ENCODE measurements at regions not wholly inside any gene's neighbourhood (a gene's known extent, or its start where the extent isn't known, plus 50 kb on each side); places are given as distances from the start of the nearest gene placed in this dataset.

- DNase-seq (ENCODE audit: extremely low spot score, unreplicated experiment) = no peak
- Mint-ChIP-seq H3K36me3 (no peaks in the 10 kb centered on the region), H3K27ac (no peak overlapping the region), H3K27me3 (peaks cover 3% of the 10 kb centered on the region), H3K4me1 (ENCODE audit: unreplicated experiment) (peaks cover 14% of the 10 kb centered on the region), H3K9me3 (no peaks in the 10 kb centered on the region), H3K4me3 (no peak overlapping the region)
- TF ChIP-seq, protein P1, sequence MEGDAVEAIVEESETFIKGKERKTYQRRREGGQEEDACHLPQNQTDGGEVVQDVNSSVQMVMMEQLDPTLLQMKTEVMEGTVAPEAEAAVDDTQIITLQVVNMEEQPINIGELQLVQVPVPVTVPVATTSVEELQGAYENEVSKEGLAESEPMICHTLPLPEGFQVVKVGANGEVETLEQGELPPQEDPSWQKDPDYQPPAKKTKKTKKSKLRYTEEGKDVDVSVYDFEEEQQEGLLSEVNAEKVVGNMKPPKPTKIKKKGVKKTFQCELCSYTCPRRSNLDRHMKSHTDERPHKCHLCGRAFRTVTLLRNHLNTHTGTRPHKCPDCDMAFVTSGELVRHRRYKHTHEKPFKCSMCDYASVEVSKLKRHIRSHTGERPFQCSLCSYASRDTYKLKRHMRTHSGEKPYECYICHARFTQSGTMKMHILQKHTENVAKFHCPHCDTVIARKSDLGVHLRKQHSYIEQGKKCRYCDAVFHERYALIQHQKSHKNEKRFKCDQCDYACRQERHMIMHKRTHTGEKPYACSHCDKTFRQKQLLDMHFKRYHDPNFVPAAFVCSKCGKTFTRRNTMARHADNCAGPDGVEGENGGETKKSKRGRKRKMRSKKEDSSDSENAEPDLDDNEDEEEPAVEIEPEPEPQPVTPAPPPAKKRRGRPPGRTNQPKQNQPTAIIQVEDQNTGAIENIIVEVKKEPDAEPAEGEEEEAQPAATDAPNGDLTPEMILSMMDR (conservative IDR thresholded peaks at IDR 0.05) = peak; percentile 65
Observed at GRCh38 chr2:173749315-173749714, 215.9 kb downstream of the SP3 start.

DNA sequence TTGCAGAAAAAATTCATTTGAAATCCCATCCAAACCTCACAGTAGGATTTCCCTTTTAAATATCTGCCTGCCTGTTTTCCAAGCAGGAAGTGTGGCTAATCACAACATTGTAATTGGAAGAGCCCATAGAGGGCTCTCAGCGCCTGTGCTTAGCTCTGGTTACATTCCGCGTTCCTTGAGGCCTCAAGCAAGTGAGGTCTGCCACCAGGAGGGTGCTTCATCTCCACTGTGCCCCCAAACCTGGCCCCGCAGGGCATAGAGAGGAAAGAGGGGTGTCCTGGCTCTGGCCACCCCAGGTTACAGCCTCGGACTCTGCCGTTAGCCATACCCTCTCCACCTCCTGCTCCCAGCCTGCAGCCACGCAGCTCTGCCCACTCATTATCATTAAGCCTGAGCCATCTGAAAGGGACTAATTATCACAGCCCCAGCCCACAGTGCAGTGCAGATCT is 214.8 kb downstream of the SP3 start:
- no peak for DNase-seq (ENCODE audit: extremely low spot score, unreplicated experiment)
- Mint-ChIP-seq H3K4me3 (no peak overlapping the region), H3K27me3 (peaks cover 3% of the 10 kb centered on the region), H3K36me3 (no peaks in the 10 kb centered on the region), H3K4me1 (ENCODE audit: unreplicated experiment) (peaks cover 14% of the 10 kb centered on the region), H3K27ac (no peak overlapping the region), H3K9me3 (no peaks in the 10 kb centered on the region)
- TF ChIP-seq, protein P1 (conservative IDR thresholded peaks at IDR 0.05) = no peak

- Mint-ChIP-seq H3K27ac (no peak overlapping the region), H3K4me3 (no peak overlapping the region), H3K9me3 (no peaks in the 10 kb centered on the region), H3K36me3 (no peaks in the 10 kb centered on the region), H3K27me3 (peaks cover 3% of the 10 kb centered on the region), H3K4me1 (ENCODE audit: unreplicated experiment) (peaks cover 14% of the 10 kb centered on the region)
- no peak for DNase-seq (ENCODE audit: extremely low spot score, unreplicated experiment)
- TF ChIP-seq, protein P1 (conservative IDR thresholded peaks at IDR 0.05) = no peak
Observed at GRCh38 chr2:173750831-173751230, 214.3 kb downstream of the SP3 start.

GRCh38 chr2:173751245-173751975 is 213.8 kb downstream of the SP3 start:
- no peak overlapping the region for H3K4me3 Mint-ChIP-seq
- TF ChIP-seq, protein P1 (conservative IDR thresholded peaks at IDR 0.05) = no peak
- no peaks in the 10 kb centered on the region for H3K9me3 Mint-ChIP-seq
- H3K4me1 Mint-ChIP-seq (ENCODE audit: unreplicated experiment) = peaks cover 14% of the 10 kb centered on the region
- H3K27ac Mint-ChIP-seq = no peak overlapping the region
- no peak for DNase-seq (ENCODE audit: extremely low spot score, unreplicated experiment)
- no peaks in the 10 kb centered on the region for H3K27me3 Mint-ChIP-seq
- no peaks in the 10 kb centered on the region for H3K36me3 Mint-ChIP-seq

GRCh38 chr2:173752152-173752551 is 213.0 kb downstream of the SP3 start:
- H3K9me3 Mint-ChIP-seq = no peaks in the 10 kb centered on the region
- H3K4me1 Mint-ChIP-seq (ENCODE audit: unreplicated experiment) = peaks cover 14% of the 10 kb centered on the region
- H3K4me3 Mint-ChIP-seq = no peak overlapping the region
- H3K27me3 Mint-ChIP-seq = no peaks in the 10 kb centered on the region
- no peaks in the 10 kb centered on the region for H3K36me3 Mint-ChIP-seq
- no peak overlapping the region for H3K27ac Mint-ChIP-seq
- no peak for DNase-seq (ENCODE audit: extremely low spot score, unreplicated experiment)
- TF ChIP-seq, protein P1 (conservative IDR thresholded peaks at IDR 0.05) = peak; percentile 51

All from type B pancreatic cell (in vitro differentiated cells).